HepG2 (cell line): ENCODE measurements at regions not wholly inside any gene's neighbourhood (a gene's known extent, or its start where the extent isn't known, plus 50 kb on each side); places are given as distances from the start of the nearest gene placed in this dataset.

Source experiments
- CCDC6 ChIP-seq: sonication (generic); formaldehyde crosslinking; IDR thresholded peaks from 2 replicates; pipeline ENCODE4 v1.8.1; 2022; ENCODE audit warnings: mild to moderate bottlenecking, missing genetic modification reagents, moderate library complexity
- HNRNPH1 ChIP-seq: fragments of 200-400 bp; formaldehyde crosslinking; optimal IDR thresholded peaks from 2 replicates; pipeline ENCODE3; 2017; ENCODE audit warnings: mild to moderate bottlenecking, low read depth, low read length
- HOXA5 ChIP-seq: sonication (generic); formaldehyde crosslinking; IDR thresholded peaks from 2 replicates; pipeline ENCODE4 v1.4.0; 2020; ENCODE audit warnings: missing genetic modification reagents
- JARID2 ChIP-seq: sonication (generic); formaldehyde crosslinking; IDR thresholded peaks from 2 replicates; pipeline ENCODE4 v1.8.1; 2023; ENCODE audit warnings: missing genetic modification reagents, inconsistent platforms; ENCODE audit not compliant: insufficient replicate concordance
- JUN ChIP-seq: sonication (generic); formaldehyde crosslinking; IDR thresholded peaks from 2 replicates; pipeline ENCODE4 v1.4.0; 2020; ENCODE audit warnings: mild to moderate bottlenecking, missing genetic modification reagents
- PHF8 ChIP-seq: sonication (generic); formaldehyde crosslinking; IDR thresholded peaks from 2 replicates; pipeline ENCODE4 v1.5.0; 2020; ENCODE audit warnings: missing genetic modification reagents
- U2AF2 ChIP-seq: fragments of 200-400 bp; formaldehyde crosslinking; IDR thresholded peaks from 2 replicates; pipeline ENCODE4 v1.6.1; 2017; ENCODE audit warnings: low read depth, mild to moderate bottlenecking, low read length
- ZNF143 ChIP-seq: sonication (generic); formaldehyde crosslinking; IDR thresholded peaks from 2 replicates; pipeline ENCODE4 v1.4.0; 2020; ENCODE audit warnings: missing genetic modification reagents
- ZNF205 ChIP-seq: IDR thresholded peaks from 2 replicates; pipeline ENCODE4 v1.6.1; 2018; ENCODE audit warnings: missing biosample characterization, missing genetic modification reagents
- ZNF761 ChIP-seq: sonication (generic); formaldehyde crosslinking; conservative IDR thresholded peaks from 2 replicates; pipeline ENCODE4 v1.4.0; 2020; ENCODE audit warnings: mild to moderate bottlenecking, missing genetic modification reagents
- TF ChIP-seq, protein P1 (sequence below): sonication (generic); formaldehyde crosslinking; IDR thresholded peaks from 2 replicates; pipeline ENCODE4 v1.5.1; 2020; ENCODE audit warnings: mild to moderate bottlenecking, missing genetic modification reagents
- TF ChIP-seq, protein P2 (sequence below): sonication (generic); formaldehyde crosslinking; IDR thresholded peaks from 2 replicates; pipeline ENCODE4 v1.5.0; 2020; ENCODE audit warnings: mild to moderate bottlenecking, missing genetic modification reagents
- TF ChIP-seq, protein P3 (sequence below): sonication (generic); formaldehyde crosslinking; IDR thresholded peaks from 2 replicates; pipeline ENCODE4 v1.8.0; 2022; ENCODE audit warnings: mild to moderate bottlenecking, missing genetic modification reagents
- TF ChIP-seq, protein P4 (sequence below): sonication (generic); formaldehyde crosslinking; IDR thresholded peaks from 2 replicates; pipeline ENCODE4 v1.8.0; 2023; ENCODE audit warnings: mild to moderate bottlenecking, missing genetic modification reagents
- TF ChIP-seq, protein P5 (sequence below): sonication (generic); formaldehyde crosslinking; IDR thresholded peaks from 2 replicates; pipeline ENCODE4 v1.9.0; 2021; ENCODE audit warnings: missing genetic modification reagents, mild to moderate bottlenecking, borderline replicate concordance

DNA sequence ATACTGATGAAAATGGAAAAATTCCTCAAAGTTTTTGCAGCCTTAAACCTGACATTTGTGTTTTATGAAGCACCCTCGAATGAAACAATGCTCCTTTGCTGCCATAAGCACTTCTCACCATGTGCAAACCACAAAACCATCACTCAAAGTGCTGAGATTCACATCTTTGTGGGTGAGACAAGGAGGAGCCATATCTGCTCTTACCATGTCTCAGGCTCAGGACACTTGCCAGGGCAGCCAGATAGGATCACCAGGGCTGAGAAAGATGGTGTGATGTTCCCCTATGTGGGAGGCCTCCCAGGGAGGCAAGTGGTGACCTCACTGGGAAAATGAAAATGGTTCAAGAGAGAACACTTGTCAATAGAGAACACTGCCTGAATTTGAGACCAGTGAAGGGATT, 120.4 kb downstream of the CCDC34 start (continued):
- no peak for TF ChIP-seq CCDC6 (CRISPR knock-in tag)
- no peak for TF ChIP-seq JARID2 (CRISPR knock-in tag)
- no peak for TF ChIP-seq ZNF143 (CRISPR knock-in tag)
- TF ChIP-seq, protein P1, sequence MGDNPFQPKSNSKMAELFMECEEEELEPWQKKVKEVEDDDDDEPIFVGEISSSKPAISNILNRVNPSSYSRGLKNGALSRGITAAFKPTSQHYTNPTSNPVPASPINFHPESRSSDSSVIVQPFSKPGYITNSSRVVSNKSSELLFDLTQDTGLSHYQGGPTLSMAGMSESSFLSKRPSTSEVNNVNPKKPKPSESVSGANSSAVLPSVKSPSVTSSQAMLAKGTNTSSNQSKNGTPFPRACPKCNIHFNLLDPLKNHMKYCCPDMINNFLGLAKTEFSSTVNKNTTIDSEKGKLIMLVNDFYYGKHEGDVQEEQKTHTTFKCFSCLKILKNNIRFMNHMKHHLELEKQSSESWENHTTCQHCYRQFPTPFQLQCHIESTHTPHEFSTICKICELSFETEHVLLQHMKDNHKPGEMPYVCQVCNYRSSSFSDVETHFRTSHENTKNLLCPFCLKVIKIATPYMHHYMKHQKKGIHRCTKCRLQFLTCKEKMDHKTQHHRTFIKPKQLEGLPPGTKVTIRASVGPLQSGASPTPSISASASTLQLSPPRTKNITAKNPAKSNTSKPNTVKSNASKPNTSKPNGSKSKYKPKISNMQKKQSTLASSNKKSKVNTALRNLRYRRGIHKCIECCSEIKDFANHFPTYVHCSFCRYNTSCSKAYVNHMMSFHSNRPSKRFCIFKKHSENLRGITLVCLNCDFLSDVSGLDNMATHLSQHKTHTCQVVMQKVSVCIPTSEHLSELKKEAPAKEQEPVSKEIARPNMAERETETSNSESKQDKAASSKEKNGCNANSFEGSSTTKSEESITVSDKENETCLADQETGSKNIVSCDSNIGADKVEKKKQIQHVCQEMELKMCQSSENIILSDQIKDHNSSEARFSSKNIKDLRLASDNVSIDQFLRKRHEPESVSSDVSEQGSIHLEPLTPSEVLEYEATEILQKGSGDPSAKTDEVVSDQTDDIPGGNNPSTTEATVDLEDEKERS, result no peak
- no peak for TF ChIP-seq HOXA5 (CRISPR knock-in tag)
- TF ChIP-seq, protein P2, sequence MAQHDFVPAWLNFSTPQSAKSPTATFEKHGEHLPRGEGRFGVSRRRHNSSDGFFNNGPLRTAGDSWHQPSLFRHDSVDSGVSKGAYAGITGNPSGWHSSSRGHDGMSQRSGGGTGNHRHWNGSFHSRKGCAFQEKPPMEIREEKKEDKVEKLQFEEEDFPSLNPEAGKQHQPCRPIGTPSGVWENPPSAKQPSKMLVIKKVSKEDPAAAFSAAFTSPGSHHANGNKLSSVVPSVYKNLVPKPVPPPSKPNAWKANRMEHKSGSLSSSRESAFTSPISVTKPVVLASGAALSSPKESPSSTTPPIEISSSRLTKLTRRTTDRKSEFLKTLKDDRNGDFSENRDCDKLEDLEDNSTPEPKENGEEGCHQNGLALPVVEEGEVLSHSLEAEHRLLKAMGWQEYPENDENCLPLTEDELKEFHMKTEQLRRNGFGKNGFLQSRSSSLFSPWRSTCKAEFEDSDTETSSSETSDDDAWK (CRISPR knock-in tag), result no peak
- TF ChIP-seq, protein P3, sequence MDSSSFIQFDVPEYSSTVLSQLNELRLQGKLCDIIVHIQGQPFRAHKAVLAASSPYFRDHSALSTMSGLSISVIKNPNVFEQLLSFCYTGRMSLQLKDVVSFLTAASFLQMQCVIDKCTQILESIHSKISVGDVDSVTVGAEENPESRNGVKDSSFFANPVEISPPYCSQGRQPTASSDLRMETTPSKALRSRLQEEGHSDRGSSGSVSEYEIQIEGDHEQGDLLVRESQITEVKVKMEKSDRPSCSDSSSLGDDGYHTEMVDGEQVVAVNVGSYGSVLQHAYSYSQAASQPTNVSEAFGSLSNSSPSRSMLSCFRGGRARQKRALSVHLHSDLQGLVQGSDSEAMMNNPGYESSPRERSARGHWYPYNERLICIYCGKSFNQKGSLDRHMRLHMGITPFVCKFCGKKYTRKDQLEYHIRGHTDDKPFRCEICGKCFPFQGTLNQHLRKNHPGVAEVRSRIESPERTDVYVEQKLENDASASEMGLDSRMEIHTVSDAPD (CRISPR knock-in tag), result no peak
- no peak for TF ChIP-seq U2AF2
- TF ChIP-seq JUN (CRISPR knock-in tag), result no peak
- TF ChIP-seq, protein P4, sequence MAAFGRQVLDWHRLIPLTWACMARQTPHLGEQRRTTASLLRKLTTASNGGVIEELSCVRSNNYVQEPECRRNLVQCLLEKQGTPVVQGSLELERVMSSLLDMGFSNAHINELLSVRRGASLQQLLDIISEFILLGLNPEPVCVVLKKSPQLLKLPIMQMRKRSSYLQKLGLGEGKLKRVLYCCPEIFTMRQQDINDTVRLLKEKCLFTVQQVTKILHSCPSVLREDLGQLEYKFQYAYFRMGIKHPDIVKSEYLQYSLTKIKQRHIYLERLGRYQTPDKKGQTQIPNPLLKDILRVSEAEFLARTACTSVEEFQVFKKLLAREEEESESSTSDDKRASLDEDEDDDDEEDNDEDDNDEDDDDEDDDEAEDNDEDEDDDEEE (CRISPR knock-in tag), result no peak
- no peak for TF ChIP-seq PHF8 (CRISPR knock-in tag)
- no peak for TF ChIP-seq ZNF205 (CRISPR knock-in tag)
- TF ChIP-seq ZNF761 (CRISPR knock-in tag), result no peak
- TF ChIP-seq HNRNPH1, result no peak
- TF ChIP-seq, protein P5, sequence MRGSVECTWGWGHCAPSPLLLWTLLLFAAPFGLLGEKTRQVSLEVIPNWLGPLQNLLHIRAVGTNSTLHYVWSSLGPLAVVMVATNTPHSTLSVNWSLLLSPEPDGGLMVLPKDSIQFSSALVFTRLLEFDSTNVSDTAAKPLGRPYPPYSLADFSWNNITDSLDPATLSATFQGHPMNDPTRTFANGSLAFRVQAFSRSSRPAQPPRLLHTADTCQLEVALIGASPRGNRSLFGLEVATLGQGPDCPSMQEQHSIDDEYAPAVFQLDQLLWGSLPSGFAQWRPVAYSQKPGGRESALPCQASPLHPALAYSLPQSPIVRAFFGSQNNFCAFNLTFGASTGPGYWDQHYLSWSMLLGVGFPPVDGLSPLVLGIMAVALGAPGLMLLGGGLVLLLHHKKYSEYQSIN, result no peak
